ENCODE measurements at regions not wholly inside any gene's neighbourhood (a gene's known extent, or its start where the extent isn't known, plus 50 kb on each side); places are given as distances from the start of the nearest gene placed in this dataset.

- H3K4me1 Mint-ChIP-seq = no peaks in the 10 kb centered on the region
- H3K36me3 Mint-ChIP-seq = no peaks in the 10 kb centered on the region
These were observed 1029.0 kb upstream of the B3GALT2 start for GRCh38 chr1:194215448-194215847.

GRCh38 chr1:194214735-194215134 is 1028.3 kb upstream of the B3GALT2 start:
- Mint-ChIP-seq H3K36me3 (no peaks in the 10 kb centered on the region), H3K27ac (no peak overlapping the region), H3K4me1 (no peaks in the 10 kb centered on the region), H3K9me3 (peaks cover 0 to 2% (median 0%) of the 10 kb centered on the region in 3 donors), H3K27me3 (peaks cover 8% of the 10 kb centered on the region), H3K4me3 (no peak overlapping the region)

More at GRCh38 chr1:194215448-194215847, 1029.0 kb upstream of the B3GALT2 start:
- Mint-ChIP-seq H3K27ac (no peak overlapping the region), H3K9me3 (peaks cover 0 to 2% (median 0%) of the 10 kb centered on the region in 3 donors), H3K27me3 (peaks cover 10% of the 10 kb centered on the region), H3K4me3 (no peak overlapping the region)

GRCh38 chr1:194209920-194210319 is 1023.5 kb upstream of the B3GALT2 start:
- Mint-ChIP-seq H3K27ac (no peak overlapping the region), H3K4me1 (no peaks in the 10 kb centered on the region), H3K4me3 (no peak overlapping the region), H3K36me3 (no peaks in the 10 kb centered on the region), H3K9me3 (peaks cover 0 to 2% (median 0%) of the 10 kb centered on the region in 3 donors), H3K27me3 (peaks cover 4% of the 10 kb centered on the region)

DNA sequence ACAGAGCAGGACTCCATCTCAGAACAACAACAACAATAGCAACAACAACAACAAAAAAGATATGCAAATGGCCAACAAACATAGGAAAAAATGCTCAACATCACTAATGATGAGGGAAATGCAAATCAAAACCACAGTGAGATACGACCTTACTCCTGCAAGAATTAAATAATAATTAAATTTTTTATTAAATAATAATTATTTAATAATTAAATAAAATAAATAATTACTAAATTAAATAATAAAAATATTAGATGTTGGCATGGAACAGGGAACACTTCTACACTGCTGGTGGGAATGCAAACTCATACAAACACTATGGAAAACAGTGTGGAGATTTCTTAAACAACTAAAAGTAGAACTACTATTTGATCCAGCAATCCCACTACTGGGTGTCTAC is 1022.3 kb upstream of the B3GALT2 start:
- H3K9me3 Mint-ChIP-seq = peaks cover 0 to 2% (median 0%) of the 10 kb centered on the region in 3 donors
- H3K27ac Mint-ChIP-seq = no peak overlapping the region
- H3K4me3 Mint-ChIP-seq = no peak overlapping the region
- H3K4me1 Mint-ChIP-seq = no peaks in the 10 kb centered on the region
- peaks cover 2% of the 10 kb centered on the region for H3K27me3 Mint-ChIP-seq
- H3K36me3 Mint-ChIP-seq = no peaks in the 10 kb centered on the region

DNA sequence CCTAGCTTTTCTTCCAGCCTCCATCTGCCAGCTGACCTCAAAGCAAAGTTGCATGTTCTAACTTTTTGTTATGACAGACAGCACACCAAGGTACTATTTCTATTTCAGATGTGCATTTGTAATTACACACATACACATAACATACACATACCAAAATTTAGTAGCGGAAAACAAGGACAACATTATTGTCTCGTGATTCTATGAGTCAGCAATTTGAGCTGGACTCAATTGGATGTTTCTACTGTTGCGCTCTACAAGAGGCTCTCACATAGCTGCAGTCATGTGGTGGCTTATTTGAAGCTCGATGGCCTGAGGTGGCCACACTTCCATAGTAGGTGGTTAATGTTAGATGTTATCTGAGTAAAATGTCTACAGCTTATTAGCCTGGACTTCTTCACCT is 1010.1 kb upstream of the B3GALT2 start:
- no peaks in the 10 kb centered on the region for H3K4me1 Mint-ChIP-seq
- H3K4me3 Mint-ChIP-seq = no peak overlapping the region
- H3K9me3 Mint-ChIP-seq = peaks cover 0 to 4% (median 0%) of the 10 kb centered on the region in 3 donors
- no peaks in the 10 kb centered on the region for H3K36me3 Mint-ChIP-seq
- H3K27ac Mint-ChIP-seq = no peak overlapping the region
- H3K27me3 Mint-ChIP-seq = no peaks in the 10 kb centered on the region

GRCh38 chr1:194194724-194195123 is 1008.3 kb upstream of the B3GALT2 start:
- Mint-ChIP-seq H3K27ac (no peak overlapping the region), H3K4me3 (no peak overlapping the region), H3K9me3 (peaks cover 0 to 4% (median 0%) of the 10 kb centered on the region in 3 donors), H3K36me3 (no peaks in the 10 kb centered on the region), H3K27me3 (no peaks in the 10 kb centered on the region), H3K4me1 (no peaks in the 10 kb centered on the region)

GRCh38 chr1:194184974-194185373 is 998.6 kb upstream of the B3GALT2 start:
- H3K4me3 Mint-ChIP-seq = no peak overlapping the region
- no peaks in the 10 kb centered on the region for H3K27me3 Mint-ChIP-seq
- no peaks in the 10 kb centered on the region for H3K9me3 Mint-ChIP-seq
- no peaks in the 10 kb centered on the region for H3K36me3 Mint-ChIP-seq
- no peaks in the 10 kb centered on the region for H3K4me1 Mint-ChIP-seq
- no peak overlapping the region for H3K27ac Mint-ChIP-seq

- H3K9me3 Mint-ChIP-seq = no peaks in the 10 kb centered on the region
- H3K4me3 Mint-ChIP-seq = no peak overlapping the region
- H3K27ac Mint-ChIP-seq = no peak overlapping the region
- H3K27me3 Mint-ChIP-seq = no peaks in the 10 kb centered on the region
- H3K36me3 Mint-ChIP-seq = no peaks in the 10 kb centered on the region
- H3K4me1 Mint-ChIP-seq = no peaks in the 10 kb centered on the region
These were observed 998.0 kb upstream of the B3GALT2 start for GRCh38 chr1:194184425-194184824.

DNA sequence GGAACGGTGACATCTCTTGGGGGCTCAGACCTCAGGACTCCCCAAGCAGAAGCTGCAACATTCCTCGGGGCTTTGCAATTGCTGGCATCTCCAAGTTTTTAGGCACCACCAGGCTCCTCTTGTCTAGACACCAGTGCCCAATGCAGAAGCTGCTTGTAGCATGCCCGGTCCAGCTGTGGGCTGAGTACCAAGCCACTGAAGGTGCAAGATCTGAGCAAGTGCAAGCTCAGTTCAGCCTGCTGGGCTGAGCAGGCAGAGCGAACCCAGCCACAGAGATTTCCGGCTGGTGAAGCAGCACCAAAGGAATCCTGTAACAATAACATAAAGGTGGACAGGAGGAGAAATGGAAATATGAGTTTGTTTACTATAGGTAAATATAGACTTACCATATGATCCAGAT is 995.4 kb upstream of the B3GALT2 start:
- H3K27ac Mint-ChIP-seq = no peak overlapping the region
- H3K9me3 Mint-ChIP-seq = no peaks in the 10 kb centered on the region
- no peaks in the 10 kb centered on the region for H3K4me1 Mint-ChIP-seq
- no peak overlapping the region for H3K4me3 Mint-ChIP-seq
- no peaks in the 10 kb centered on the region for H3K36me3 Mint-ChIP-seq
- no peaks in the 10 kb centered on the region for H3K27me3 Mint-ChIP-seq

DNA sequence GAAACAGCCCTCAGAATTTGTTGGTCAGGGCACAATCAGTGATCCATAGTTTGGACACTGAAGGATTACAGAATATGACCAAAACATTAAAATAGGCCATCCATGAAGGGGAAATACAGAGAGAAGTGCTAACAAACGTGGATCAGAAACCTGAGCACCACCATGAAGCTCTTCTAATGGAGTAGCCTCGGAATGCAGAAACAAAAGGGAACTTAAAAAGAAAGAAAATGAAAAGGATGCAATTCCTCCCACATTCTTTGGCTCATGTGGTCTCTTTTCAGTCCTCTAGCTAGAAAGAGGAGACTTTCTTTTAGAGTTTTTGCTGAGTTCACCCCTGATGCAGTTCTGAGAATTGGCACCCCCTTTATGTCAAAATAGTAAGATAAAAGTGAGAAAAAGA is 989.8 kb upstream of the B3GALT2 start:
- Mint-ChIP-seq H3K36me3 (no peaks in the 10 kb centered on the region), H3K4me1 (no peaks in the 10 kb centered on the region), H3K9me3 (peaks cover 0 to 2% (median 0%) of the 10 kb centered on the region in 3 donors), H3K4me3 (no peak overlapping the region), H3K27me3 (no peaks in the 10 kb centered on the region), H3K27ac (no peak overlapping the region)

DNA sequence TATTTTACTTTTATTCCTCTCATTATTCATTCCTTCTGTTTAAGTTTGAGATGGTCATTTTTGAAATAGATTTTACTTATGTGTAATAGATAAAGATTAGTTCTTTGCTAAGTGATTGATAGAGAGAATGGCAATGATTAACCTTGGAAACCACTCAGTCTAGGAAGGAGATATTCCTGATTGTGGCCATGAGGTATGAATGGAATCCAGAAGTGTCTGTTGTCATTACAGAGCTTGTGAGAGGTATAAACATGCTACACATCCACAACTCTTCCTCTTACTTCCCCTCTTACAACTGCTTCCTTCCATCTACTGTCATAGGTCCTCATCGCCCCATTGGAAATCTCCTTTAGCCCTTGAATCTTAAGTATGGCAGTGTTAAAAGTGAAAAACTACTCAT is 988.8 kb upstream of the B3GALT2 start:
- no peaks in the 10 kb centered on the region for H3K36me3 Mint-ChIP-seq
- no peak overlapping the region for H3K4me3 Mint-ChIP-seq
- no peaks in the 10 kb centered on the region for H3K4me1 Mint-ChIP-seq
- H3K27me3 Mint-ChIP-seq = no peaks in the 10 kb centered on the region
- H3K27ac Mint-ChIP-seq = no peak overlapping the region
- peaks cover 0 to 2% (median 0%) of the 10 kb centered on the region in 3 donors for H3K9me3 Mint-ChIP-seq

DNA sequence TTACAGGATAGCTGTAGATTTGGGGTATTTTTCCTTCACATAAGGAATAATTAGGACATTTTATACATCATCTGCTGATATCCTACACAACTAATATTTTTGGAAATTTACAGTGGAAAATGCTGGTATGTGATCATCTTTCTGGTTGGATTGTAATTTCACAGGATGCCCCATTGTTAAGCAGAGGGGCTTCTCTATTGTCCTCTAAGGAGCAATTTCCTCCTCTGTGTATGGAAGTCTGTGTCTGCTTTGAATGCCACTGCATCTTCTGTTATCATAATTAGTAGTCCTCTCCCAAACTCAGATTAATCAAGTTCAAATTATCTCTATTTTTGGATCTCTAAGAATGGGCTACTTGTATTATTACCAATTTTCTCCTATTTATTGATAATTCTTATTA is 988.1 kb upstream of the B3GALT2 start:
- Mint-ChIP-seq H3K27ac (no peak overlapping the region), H3K4me3 (no peak overlapping the region), H3K36me3 (no peaks in the 10 kb centered on the region), H3K4me1 (no peaks in the 10 kb centered on the region), H3K9me3 (peaks cover 0 to 2% (median 0%) of the 10 kb centered on the region in 3 donors), H3K27me3 (no peaks in the 10 kb centered on the region)

DNA sequence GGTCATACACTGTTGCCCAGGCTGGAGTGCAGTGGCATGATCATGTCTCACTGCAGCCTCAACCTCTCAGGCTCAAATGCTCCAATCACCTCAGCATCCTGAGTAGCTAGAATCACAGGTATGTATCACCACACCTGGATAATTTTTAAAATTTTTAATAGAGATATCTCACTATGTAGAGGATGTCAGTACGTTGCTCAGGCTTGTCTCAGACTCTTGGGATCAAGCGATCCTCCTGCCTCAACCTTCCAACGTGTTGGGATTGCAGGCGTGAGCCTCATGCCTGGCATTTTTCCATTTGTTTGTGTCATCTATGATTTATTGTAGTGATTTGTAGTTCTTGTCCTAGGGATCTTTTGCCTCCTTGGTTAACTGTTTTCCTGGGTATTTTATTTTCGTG is 985.2 kb upstream of the B3GALT2 start:
- Mint-ChIP-seq H3K27me3 (no peaks in the 10 kb centered on the region), H3K4me3 (no peak overlapping the region), H3K4me1 (no peaks in the 10 kb centered on the region), H3K36me3 (no peaks in the 10 kb centered on the region), H3K27ac (no peak overlapping the region), H3K9me3 (peaks cover 0 to 4% (median 0%) of the 10 kb centered on the region in 3 donors)

GRCh38 chr1:194167956-194168640 is 981.7 kb upstream of the B3GALT2 start:
- H3K27ac Mint-ChIP-seq = no peak overlapping the region
- H3K4me3 Mint-ChIP-seq = no peak overlapping the region
- peaks cover 0 to 4% (median 0%) of the 10 kb centered on the region in 3 donors for H3K9me3 Mint-ChIP-seq
- no peaks in the 10 kb centered on the region for H3K27me3 Mint-ChIP-seq
- no peaks in the 10 kb centered on the region for H3K36me3 Mint-ChIP-seq
- H3K4me1 Mint-ChIP-seq = no peaks in the 10 kb centered on the region

GRCh38 chr1:194164755-194165154 is 978.3 kb upstream of the B3GALT2 start:
- no peak overlapping the region for H3K27ac Mint-ChIP-seq
- no peaks in the 10 kb centered on the region for H3K27me3 Mint-ChIP-seq
- peaks cover 0 to 3% (median 0%) of the 10 kb centered on the region in 3 donors for H3K9me3 Mint-ChIP-seq
- H3K36me3 Mint-ChIP-seq = no peaks in the 10 kb centered on the region
- no peaks in the 10 kb centered on the region for H3K4me1 Mint-ChIP-seq
- no peak overlapping the region for H3K4me3 Mint-ChIP-seq

DNA sequence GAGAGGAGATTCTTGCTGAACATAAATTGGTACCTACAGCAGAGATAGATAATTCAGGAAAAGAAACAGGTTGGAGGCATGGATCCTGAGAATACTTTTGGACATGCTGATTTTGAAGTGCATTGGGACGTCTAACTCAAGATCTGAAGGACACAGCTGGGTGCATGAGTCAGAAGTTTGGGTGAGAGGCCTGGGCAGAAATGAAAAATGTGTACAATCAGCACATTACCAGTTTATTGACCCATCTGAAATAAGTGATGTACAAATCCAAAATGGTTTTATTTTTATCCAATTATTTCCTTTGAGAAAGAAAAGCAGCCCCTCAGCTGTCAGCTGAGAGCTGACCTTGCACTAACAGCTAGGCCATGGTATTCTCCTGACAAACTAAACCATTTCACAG is 975.2 kb upstream of the B3GALT2 start:
- Mint-ChIP-seq H3K4me1 (no peaks in the 10 kb centered on the region), H3K9me3 (peaks cover 0 to 3% (median 2%) of the 10 kb centered on the region in 3 donors), H3K4me3 (no peak overlapping the region), H3K36me3 (no peaks in the 10 kb centered on the region), H3K27me3 (no peaks in the 10 kb centered on the region), H3K27ac (no peak overlapping the region)
